ENCODE measurements at regions not wholly inside any gene's neighbourhood (a gene's known extent, or its start where the extent isn't known, plus 50 kb on each side); places are given as distances from the start of the nearest gene placed in this dataset.

- TF ChIP-seq CTCF (conservative IDR thresholded peaks at IDR 0.05 in 1 of 2, IDR thresholded peaks at IDR 0.05 in 1 of 2; ENCODE audit: low read depth in 1 of 2, low read length in 2 of 2) (no peak), EZH2 (IDR thresholded peaks at IDR 0.05; ENCODE audit: low read length, missing control alignments) (no peak)
Observed at GRCh38 chr6:12544821-12545565, 171.6 kb upstream of the PHACTR1 start.

All from fibroblast of lung (primary cell).